ENCODE measurements at regions not wholly inside any gene's neighbourhood (a gene's known extent, or its start where the extent isn't known, plus 50 kb on each side); places are given as distances from the start of the nearest gene placed in this dataset.

DNA sequence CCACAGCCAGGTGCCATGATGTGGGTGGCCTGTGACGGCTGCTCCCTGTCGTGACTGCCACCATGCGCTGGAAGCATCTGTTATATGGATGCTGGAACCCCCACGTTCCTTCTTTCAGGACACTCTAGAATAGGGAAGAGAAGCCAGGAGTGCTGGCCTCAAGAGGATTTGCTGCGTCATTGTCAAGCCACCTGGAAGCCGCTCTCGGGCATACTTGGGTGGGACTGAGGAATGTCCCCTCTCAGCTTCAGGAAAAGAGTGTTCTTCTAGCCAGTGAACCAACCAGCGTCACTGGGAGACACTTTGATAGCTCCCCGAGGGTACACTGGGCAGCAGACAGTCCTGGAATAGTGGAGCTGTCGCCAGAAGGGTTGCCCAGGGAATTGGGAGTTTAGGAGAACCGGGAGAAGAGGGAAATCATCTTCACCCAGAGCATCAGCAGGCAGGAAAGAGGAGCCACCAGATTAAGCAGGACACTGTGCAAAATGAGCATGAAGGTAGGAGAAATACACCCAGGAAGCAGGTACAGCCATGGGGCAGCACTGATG, 130.8 kb upstream of the SASH1 start:
- no peaks in the 10 kb centered on the region for H3K27me3 ChIP-seq (ENCODE audit: low read length)
- CTCF ChIA-PET: no interaction called here
- no peak overlapping the region for H3K9ac ChIP-seq (ENCODE audit: low read length)
- TF ChIP-seq, protein P1, sequence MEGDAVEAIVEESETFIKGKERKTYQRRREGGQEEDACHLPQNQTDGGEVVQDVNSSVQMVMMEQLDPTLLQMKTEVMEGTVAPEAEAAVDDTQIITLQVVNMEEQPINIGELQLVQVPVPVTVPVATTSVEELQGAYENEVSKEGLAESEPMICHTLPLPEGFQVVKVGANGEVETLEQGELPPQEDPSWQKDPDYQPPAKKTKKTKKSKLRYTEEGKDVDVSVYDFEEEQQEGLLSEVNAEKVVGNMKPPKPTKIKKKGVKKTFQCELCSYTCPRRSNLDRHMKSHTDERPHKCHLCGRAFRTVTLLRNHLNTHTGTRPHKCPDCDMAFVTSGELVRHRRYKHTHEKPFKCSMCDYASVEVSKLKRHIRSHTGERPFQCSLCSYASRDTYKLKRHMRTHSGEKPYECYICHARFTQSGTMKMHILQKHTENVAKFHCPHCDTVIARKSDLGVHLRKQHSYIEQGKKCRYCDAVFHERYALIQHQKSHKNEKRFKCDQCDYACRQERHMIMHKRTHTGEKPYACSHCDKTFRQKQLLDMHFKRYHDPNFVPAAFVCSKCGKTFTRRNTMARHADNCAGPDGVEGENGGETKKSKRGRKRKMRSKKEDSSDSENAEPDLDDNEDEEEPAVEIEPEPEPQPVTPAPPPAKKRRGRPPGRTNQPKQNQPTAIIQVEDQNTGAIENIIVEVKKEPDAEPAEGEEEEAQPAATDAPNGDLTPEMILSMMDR (conservative IDR thresholded peaks at IDR 0.05; ENCODE audit: low read depth, low read length): no peak
- TF ChIP-seq EZH2phosphoT487 (IDR thresholded peaks at IDR 0.05; ENCODE audit: borderline replicate concordance, low read length) (no peak), EZH2 (IDR thresholded peaks at IDR 0.05; ENCODE audit: low read length, unreplicated experiment) (no peak)
- H3F3A ChIP-seq (ENCODE audit: low read length, unreplicated experiment): no peaks in the 10 kb centered on the region
- no peak overlapping the region for H2AFZ ChIP-seq (ENCODE audit: low read length)
- no peaks in the 10 kb centered on the region for H4K20me1 ChIP-seq (ENCODE audit: low read length)
- no peak overlapping the region for H3K27ac ChIP-seq (ENCODE audit: low read length)
- BruUV-seq (replicated peaks): no TSS peak
- ATAC-seq (no peak), DNase-seq (no peak)
- no peaks in the 10 kb centered on the region for H3K9me3 ChIP-seq (ENCODE audit: low read length)
- H3K9me2 ChIP-seq (replicated peaks; ENCODE audit: low read length): no peaks in the 10 kb centered on the region
- no peaks in the 10 kb centered on the region for H3K79me2 ChIP-seq (ENCODE audit: low read length)
- no peaks in the 10 kb centered on the region for H3K4me1 ChIP-seq (ENCODE audit: insufficient read depth, low read length)
- no peak overlapping the region for H3K4me2 ChIP-seq (ENCODE audit: low read length)
- H3K4me3 ChIP-seq (ENCODE audit: low read length): no peak overlapping the region
- no peaks in the 10 kb centered on the region for H3K36me3 ChIP-seq (ENCODE audit: low read depth, low read length)
- intact Hi-C loops (cut with micrococcal nuclease): no loop called here
- POLR2A ChIA-PET (ENCODE audit: unreplicated experiment): no interaction called here

DNA sequence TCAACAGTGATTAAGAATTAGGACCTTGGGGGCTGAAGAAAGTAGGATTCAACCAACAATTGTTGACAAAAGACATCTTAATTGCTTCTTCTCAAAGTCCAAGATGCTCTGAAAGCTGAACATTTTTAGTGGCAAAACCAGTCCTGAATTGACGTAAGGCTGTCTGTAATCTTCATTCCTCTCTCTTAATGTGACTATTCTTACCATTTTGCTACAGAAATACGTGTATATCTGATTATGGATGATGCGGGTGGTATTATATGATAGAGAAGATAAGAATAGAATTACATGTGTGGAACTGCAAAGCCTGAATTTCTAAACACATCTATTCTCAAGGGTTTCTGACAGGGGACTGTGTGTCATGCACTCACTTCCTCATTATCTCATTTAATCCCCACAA, 130.3 kb upstream of the SASH1 start:
- Histone ChIP-seq H2AFZ (ENCODE audit: low read length) (no peak overlapping the region), H3K27ac (ENCODE audit: low read length) (no peak overlapping the region), H3K9me3 (ENCODE audit: low read length) (no peaks in the 10 kb centered on the region), H3K4me3 (ENCODE audit: low read length) (no peak overlapping the region), H3K4me1 (ENCODE audit: insufficient read depth, low read length) (no peaks in the 10 kb centered on the region), H3K79me2 (ENCODE audit: low read length) (no peaks in the 10 kb centered on the region), H3K9me2 (replicated peaks; ENCODE audit: low read length) (no peaks in the 10 kb centered on the region), H3K9ac (ENCODE audit: low read length) (no peak overlapping the region), H3F3A (ENCODE audit: low read length, unreplicated experiment) (no peaks in the 10 kb centered on the region), H3K36me3 (ENCODE audit: low read depth, low read length) (no peaks in the 10 kb centered on the region), H3K4me2 (ENCODE audit: low read length) (no peak overlapping the region), H4K20me1 (ENCODE audit: low read length) (no peaks in the 10 kb centered on the region), H3K27me3 (ENCODE audit: low read length) (no peaks in the 10 kb centered on the region)
- POLR2A ChIA-PET (ENCODE audit: unreplicated experiment): no interaction called here
- DNase-seq: no peak
- CTCF ChIA-PET: no interaction called here
- ATAC-seq: no peak
- no TSS peak for BruUV-seq (replicated peaks)
- intact Hi-C loops (cut with micrococcal nuclease): no loop called here
- TF ChIP-seq, protein P1 (conservative IDR thresholded peaks at IDR 0.05; ENCODE audit: low read depth, low read length): no peak
- TF ChIP-seq EZH2phosphoT487 (IDR thresholded peaks at IDR 0.05; ENCODE audit: borderline replicate concordance, low read length): no peak
- no peak for TF ChIP-seq EZH2 (IDR thresholded peaks at IDR 0.05; ENCODE audit: low read length, unreplicated experiment)

DNA sequence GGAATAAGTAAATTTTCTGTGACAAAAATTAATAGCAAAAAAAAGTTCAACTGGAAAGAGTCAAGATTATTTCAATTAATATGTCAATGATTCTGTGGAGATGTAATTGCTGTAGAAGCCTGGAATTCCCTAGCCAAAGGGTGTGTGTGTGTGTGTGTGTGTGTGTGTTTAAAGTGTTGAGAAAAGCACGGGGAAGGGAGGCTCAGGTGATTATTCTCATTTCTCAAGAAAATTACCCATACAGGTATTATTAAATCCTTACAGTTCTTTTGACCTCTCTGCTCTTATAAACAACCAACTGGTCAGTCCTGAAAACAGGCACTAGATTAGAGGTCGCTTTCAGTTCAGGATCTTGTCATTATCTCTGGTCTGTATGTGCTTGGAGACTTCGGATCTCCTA, 129.3 kb upstream of the SASH1 start:
- no peaks in the 10 kb centered on the region for H4K20me1 ChIP-seq (ENCODE audit: low read length)
- no peaks in the 10 kb centered on the region for H3K79me2 ChIP-seq (ENCODE audit: low read length)
- no peak for ATAC-seq
- POLR2A ChIA-PET (ENCODE audit: unreplicated experiment): no interaction called here
- H3F3A ChIP-seq (ENCODE audit: low read length, unreplicated experiment): no peaks in the 10 kb centered on the region
- no peak overlapping the region for H3K4me3 ChIP-seq (ENCODE audit: low read length)
- DNase-seq: no peak
- H3K4me1 ChIP-seq (ENCODE audit: insufficient read depth, low read length): no peaks in the 10 kb centered on the region
- no peaks in the 10 kb centered on the region for H3K9me3 ChIP-seq (ENCODE audit: low read length)
- no peaks in the 10 kb centered on the region for H3K27me3 ChIP-seq (ENCODE audit: low read length)
- H3K36me3 ChIP-seq (ENCODE audit: low read depth, low read length): no peaks in the 10 kb centered on the region
- no peak overlapping the region for H3K9ac ChIP-seq (ENCODE audit: low read length)
- no peak for TF ChIP-seq EZH2phosphoT487 (IDR thresholded peaks at IDR 0.05; ENCODE audit: borderline replicate concordance, low read length)
- TF ChIP-seq EZH2 (IDR thresholded peaks at IDR 0.05; ENCODE audit: low read length, unreplicated experiment): no peak
- TF ChIP-seq, protein P1 (conservative IDR thresholded peaks at IDR 0.05; ENCODE audit: low read depth, low read length): no peak
- H3K27ac ChIP-seq (ENCODE audit: low read length): no peak overlapping the region
- intact Hi-C loops (cut with micrococcal nuclease): no loop called here
- no peak overlapping the region for H2AFZ ChIP-seq (ENCODE audit: low read length)
- no peaks in the 10 kb centered on the region for H3K9me2 ChIP-seq (replicated peaks; ENCODE audit: low read length)
- CTCF ChIA-PET: no interaction called here
- BruUV-seq (replicated peaks): no TSS peak
- no peak overlapping the region for H3K4me2 ChIP-seq (ENCODE audit: low read length)

Measured in PC-3 (cell line).